T-helper 2 cell treated with Interferon-gamma antibody and Interleukin-4, amounts not matched to agents 100 ng/mL and 5 ng/mL, for 36 hours (primary cell): ENCODE measurements at regions not wholly inside any gene's neighbourhood (a gene's known extent, or its start where the extent isn't known, plus 50 kb on each side); places are given as distances from the start of the nearest gene placed in this dataset.

Experiments used
- intact Hi-C: fragments of 100-400 bp; cut with micrococcal nuclease; formaldehyde crosslinking; loops from one replicate; pipeline ENCODE4 v1.15.1; 2023

- intact Hi-C loops: no loop called here
Observed at GRCh38 chr6:43970068-43970912, 157.0 kb downstream of the MRPL14 start.

- intact Hi-C loops: no loop called here
Observed at GRCh38 chr6:43969158-43969981, 157.9 kb downstream of the MRPL14 start.

- intact Hi-C loops: no loop called here
Observed at GRCh38 chr6:43968110-43968965, 158.9 kb downstream of the MRPL14 start.

- intact Hi-C loops: no loop called here
Observed at GRCh38 chr6:43967719-43968091, 159.5 kb downstream of the MRPL14 start.

- intact Hi-C loops: no loop called here
Observed at GRCh38 chr6:43966853-43967718, 160.2 kb downstream of the MRPL14 start.

- intact Hi-C loops: no loop called here
Observed at GRCh38 chr6:43966374-43966658, 160.9 kb downstream of the MRPL14 start.

GRCh38 chr6:43965628-43966373 is 161.5 kb downstream of the MRPL14 start:
- intact Hi-C loops: no loop called here

GRCh38 chr6:43964659-43965570 is 162.3 kb downstream of the MRPL14 start:
- intact Hi-C loops: no loop called here

GRCh38 chr6:43963877-43964658 is 163.2 kb downstream of the MRPL14 start:
- intact Hi-C loops: no loop called here

GRCh38 chr6:43963203-43963602 is 164.0 kb downstream of the MRPL14 start:
- intact Hi-C loops: no loop called here

- intact Hi-C loops: no loop called here
Observed at GRCh38 chr6:43962458-43962857, 164.8 kb downstream of the MRPL14 start.

GRCh38 chr6:43957273-43957672 is 170.0 kb downstream of the MRPL14 start:
- intact Hi-C loops: no loop called here

GRCh38 chr6:43956478-43956877 is 170.8 kb downstream of the MRPL14 start:
- intact Hi-C loops: no loop called here

GRCh38 chr6:43954311-43955131 is 172.7 kb downstream of the MRPL14 start:
- intact Hi-C loops: no loop called here

GRCh38 chr6:43953794-43954310 is 173.4 kb downstream of the MRPL14 start:
- intact Hi-C loops: no loop called here

- intact Hi-C loops: no loop called here
Observed at GRCh38 chr6:43953256-43953655, 174.0 kb downstream of the MRPL14 start.

GRCh38 chr6:43952746-43953145 is 174.5 kb downstream of the MRPL14 start:
- intact Hi-C loops: no loop called here
